ENCODE measurements at regions not wholly inside any gene's neighbourhood (a gene's known extent, or its start where the extent isn't known, plus 50 kb on each side); places are given as distances from the start of the nearest gene placed in this dataset.

- Mint-ChIP-seq H3K27ac (no peak overlapping the region), H3K36me3 (no peaks in the 10 kb centered on the region), H3K9me3 (peaks cover 3% of the 10 kb centered on the region), H3K27me3 (no peaks in the 10 kb centered on the region), H3K4me3 (no peak overlapping the region), H3K4me1 (no peaks in the 10 kb centered on the region)
- CTCF ChIA-PET, result no interaction called here
- DNase-seq, result no peak
Observed at GRCh38 chr2:228559774-228560415, 378.4 kb upstream of the SPHKAP start.

- Mint-ChIP-seq H3K36me3 (no peaks in the 10 kb centered on the region), H3K4me1 (no peaks in the 10 kb centered on the region), H3K27me3 (no peaks in the 10 kb centered on the region), H3K9me3 (peaks cover 12% of the 10 kb centered on the region), H3K4me3 (no peak overlapping the region), H3K27ac (no peak overlapping the region)
- CTCF ChIA-PET, result no interaction called here
- no peak for DNase-seq
Observed at GRCh38 chr2:228556717-228557116, 375.2 kb upstream of the SPHKAP start.

GRCh38 chr2:228549441-228550007 lies 368.0 kb upstream of the SPHKAP start:
- Mint-ChIP-seq H3K27ac (no peak overlapping the region), H3K27me3 (no peaks in the 10 kb centered on the region), H3K4me1 (no peaks in the 10 kb centered on the region), H3K4me3 (no peak overlapping the region), H3K36me3 (no peaks in the 10 kb centered on the region), H3K9me3 (peaks cover 9% of the 10 kb centered on the region)
- DNase-seq, result no peak
- CTCF ChIA-PET, result interaction anchor here (1.0 kb wide), 1 partner anchor 10 kb away, joined by 3 read pairs; no protein-coding TSS in a partner anchor

- peaks cover 3% of the 10 kb centered on the region for H3K9me3 Mint-ChIP-seq
- CTCF ChIA-PET, result no interaction called here
- no peak overlapping the region for H3K27ac Mint-ChIP-seq
- H3K4me3 Mint-ChIP-seq, result no peak overlapping the region
- DNase-seq, result no peak
- H3K4me1 Mint-ChIP-seq, result no peaks in the 10 kb centered on the region
- H3K27me3 Mint-ChIP-seq, result no peaks in the 10 kb centered on the region
- H3K36me3 Mint-ChIP-seq, result no peaks in the 10 kb centered on the region
Observed at GRCh38 chr2:228548230-228548629, 366.7 kb upstream of the SPHKAP start.

- DNase-seq, result no peak
- Mint-ChIP-seq H3K4me3 (no peak overlapping the region), H3K36me3 (no peaks in the 10 kb centered on the region), H3K4me1 (no peaks in the 10 kb centered on the region), H3K9me3 (peaks cover 6% of the 10 kb centered on the region), H3K27me3 (no peaks in the 10 kb centered on the region), H3K27ac (no peak overlapping the region)
- CTCF ChIA-PET, result no interaction called here
Observed at GRCh38 chr2:228545748-228546145, 364.3 kb upstream of the SPHKAP start.

GRCh38 chr2:228545041-228545747 lies 363.7 kb upstream of the SPHKAP start:
- Mint-ChIP-seq H3K27ac (no peak overlapping the region), H3K36me3 (no peaks in the 10 kb centered on the region), H3K4me3 (no peak overlapping the region), H3K9me3 (peaks cover 2% of the 10 kb centered on the region), H3K27me3 (no peaks in the 10 kb centered on the region), H3K4me1 (no peaks in the 10 kb centered on the region)
- CTCF ChIA-PET, result no interaction called here
- no peak for DNase-seq

GRCh38 chr2:228543117-228543516 lies 361.6 kb upstream of the SPHKAP start:
- no peaks in the 10 kb centered on the region for H3K36me3 Mint-ChIP-seq
- H3K4me1 Mint-ChIP-seq, result no peaks in the 10 kb centered on the region
- no peaks in the 10 kb centered on the region for H3K27me3 Mint-ChIP-seq
- no peak for DNase-seq
- no peak overlapping the region for H3K4me3 Mint-ChIP-seq
- peaks cover 2% of the 10 kb centered on the region for H3K9me3 Mint-ChIP-seq
- CTCF ChIA-PET, result no interaction called here
- no peak overlapping the region for H3K27ac Mint-ChIP-seq

- H3K4me1 Mint-ChIP-seq, result no peaks in the 10 kb centered on the region
- no peak for DNase-seq
- H3K36me3 Mint-ChIP-seq, result no peaks in the 10 kb centered on the region
Observed at GRCh38 chr2:228542277-228542676, 360.8 kb upstream of the SPHKAP start.

GRCh38 chr2:228541789-228542188 lies 360.3 kb upstream of the SPHKAP start:
- Mint-ChIP-seq H3K9me3 (peaks cover 2% of the 10 kb centered on the region), H3K36me3 (no peaks in the 10 kb centered on the region), H3K4me3 (no peak overlapping the region), H3K27me3 (no peaks in the 10 kb centered on the region), H3K4me1 (no peaks in the 10 kb centered on the region), H3K27ac (no peak overlapping the region)
- CTCF ChIA-PET, result no interaction called here
- DNase-seq, result no peak

More at GRCh38 chr2:228542277-228542676, 360.8 kb upstream of the SPHKAP start:
- H3K27me3 Mint-ChIP-seq, result no peaks in the 10 kb centered on the region
- H3K9me3 Mint-ChIP-seq, result peaks cover 2% of the 10 kb centered on the region
- H3K27ac Mint-ChIP-seq, result no peak overlapping the region
- no peak overlapping the region for H3K4me3 Mint-ChIP-seq
- CTCF ChIA-PET, result no interaction called here

GRCh38 chr2:228540976-228541375 lies 359.5 kb upstream of the SPHKAP start:
- H3K9me3 Mint-ChIP-seq, result peaks cover 2% of the 10 kb centered on the region
- CTCF ChIA-PET, result no interaction called here
- DNase-seq, result no peak
- no peaks in the 10 kb centered on the region for H3K4me1 Mint-ChIP-seq
- H3K4me3 Mint-ChIP-seq, result no peak overlapping the region
- no peak overlapping the region for H3K27ac Mint-ChIP-seq
- H3K36me3 Mint-ChIP-seq, result no peaks in the 10 kb centered on the region
- no peaks in the 10 kb centered on the region for H3K27me3 Mint-ChIP-seq

- Mint-ChIP-seq H3K4me1 (no peaks in the 10 kb centered on the region), H3K27me3 (no peaks in the 10 kb centered on the region), H3K36me3 (no peaks in the 10 kb centered on the region), H3K4me3 (no peak overlapping the region), H3K27ac (no peak overlapping the region), H3K9me3 (peaks cover 10% of the 10 kb centered on the region)
- CTCF ChIA-PET, result no interaction called here
- DNase-seq, result no peak
Observed at GRCh38 chr2:228535396-228535795, 353.9 kb upstream of the SPHKAP start.

- no peaks in the 10 kb centered on the region for H3K4me1 Mint-ChIP-seq
- DNase-seq, result no peak
- CTCF ChIA-PET, result no interaction called here
- peaks cover 11% of the 10 kb centered on the region for H3K9me3 Mint-ChIP-seq
- no peak overlapping the region for H3K4me3 Mint-ChIP-seq
- H3K27ac Mint-ChIP-seq, result no peak overlapping the region
- no peaks in the 10 kb centered on the region for H3K27me3 Mint-ChIP-seq
- H3K36me3 Mint-ChIP-seq, result no peaks in the 10 kb centered on the region
Observed at GRCh38 chr2:228533156-228533555, 351.7 kb upstream of the SPHKAP start.

GRCh38 chr2:228532233-228532632 lies 350.7 kb upstream of the SPHKAP start:
- Mint-ChIP-seq H3K27ac (no peak overlapping the region), H3K27me3 (no peaks in the 10 kb centered on the region), H3K4me1 (no peaks in the 10 kb centered on the region), H3K36me3 (no peaks in the 10 kb centered on the region), H3K4me3 (no peak overlapping the region), H3K9me3 (peaks cover 11% of the 10 kb centered on the region)
- DNase-seq, result no peak
- CTCF ChIA-PET, result no interaction called here

- Mint-ChIP-seq H3K27me3 (no peaks in the 10 kb centered on the region), H3K4me1 (no peaks in the 10 kb centered on the region), H3K27ac (no peak overlapping the region), H3K4me3 (no peak overlapping the region), H3K9me3 (peaks cover 6% of the 10 kb centered on the region), H3K36me3 (no peaks in the 10 kb centered on the region)
- DNase-seq, result no peak
- CTCF ChIA-PET, result no interaction called here
Observed at GRCh38 chr2:228527197-228527881, 345.9 kb upstream of the SPHKAP start.

GRCh38 chr2:228526687-228527086 lies 345.2 kb upstream of the SPHKAP start:
- DNase-seq, result no peak
- H3K27me3 Mint-ChIP-seq, result no peaks in the 10 kb centered on the region
- H3K4me1 Mint-ChIP-seq, result no peaks in the 10 kb centered on the region
- H3K27ac Mint-ChIP-seq, result no peak overlapping the region
- H3K36me3 Mint-ChIP-seq, result no peaks in the 10 kb centered on the region
- H3K4me3 Mint-ChIP-seq, result no peak overlapping the region
- H3K9me3 Mint-ChIP-seq, result peaks cover 8% of the 10 kb centered on the region
- CTCF ChIA-PET, result no interaction called here

All from activated naive CD4-positive, alpha-beta T cell treated with anti-CD3 and anti-CD28 coated beads, Interleukin-2, amount 10 ng/mL, durations not matched to agents 7 days and 5 days (primary cell).